Stomach smooth muscle (tissue), 2 donors: ENCODE measurements at regions not wholly inside any gene's neighbourhood (a gene's known extent, or its start where the extent isn't known, plus 50 kb on each side); places are given as distances from the start of the nearest gene placed in this dataset.

Experiments used
- H3K27ac ChIP-seq: one replicate; pipeline ENCODE4 v1.7.0; 2013; ENCODE audit warnings: mild to moderate bottlenecking, low read length, inconsistent platforms
- H3K27me3 ChIP-seq, 2 donors: one replicate each; pipeline ENCODE4 v1.7.0; 2013; ENCODE audit warnings: low read length in 2 of 2; ENCODE audit not compliant: insufficient read depth in 2 of 2, control insufficient read depth in 1 of 2
- H3K36me3 ChIP-seq, 2 donors: one replicate each; pipeline ENCODE4 v1.7.0; 2013; ENCODE audit warnings: low read length in 2 of 2; ENCODE audit not compliant: control insufficient read depth in 2 of 2, insufficient read depth in 2 of 2
- H3K4me1 ChIP-seq: one replicate; pipeline ENCODE4 v1.7.0; 2013; ENCODE audit warnings: low read length; ENCODE audit not compliant: control insufficient read depth, insufficient read depth
- H3K4me3 ChIP-seq, 2 donors: one replicate each; pipeline ENCODE4 v1.7.0; 2013; ENCODE audit warnings: low read length in 2 of 2
- H3K9ac ChIP-seq, 2 donors: one replicate each; pipeline ENCODE4 v1.7.0; 2013; ENCODE audit warnings: low read length in 2 of 2, mild to moderate bottlenecking in 1 of 2
- H3K9me3 ChIP-seq, 2 donors: one replicate each; pipeline ENCODE4 v1.7.0; 2013; ENCODE audit warnings: low read length in 2 of 2; ENCODE audit not compliant: control insufficient read depth in 2 of 2
- donor health status: healthy.
- donor health status: Pancreatic carcinoma.

DNA sequence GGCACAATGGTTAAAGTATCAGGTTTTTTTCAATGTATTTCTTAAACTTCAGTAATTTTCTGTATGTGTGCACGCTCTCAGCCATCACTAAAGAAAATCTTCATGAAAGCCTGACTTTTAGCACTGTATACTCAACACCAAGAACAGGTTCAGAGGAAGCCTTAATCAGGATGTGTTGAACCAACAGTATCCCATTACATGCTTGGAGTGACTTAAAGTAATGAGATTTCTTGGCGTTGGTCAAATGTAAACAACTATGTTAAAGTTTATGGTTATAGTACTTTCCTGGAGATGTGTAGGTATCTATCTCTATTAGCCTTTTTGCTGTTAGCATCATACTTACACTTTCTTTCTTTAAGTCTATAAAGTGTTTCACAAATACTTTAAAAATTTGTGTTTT lies 335.0 kb downstream of the CCER1 start:
- H3K27me3 ChIP-seq: no peaks in the 10 kb centered on the region
- no peak overlapping the region for H3K4me3 ChIP-seq
- H3K9ac ChIP-seq: no peak overlapping the region
- no peaks in the 10 kb centered on the region for H3K9me3 ChIP-seq
- H3K4me1 ChIP-seq: no peaks in the 10 kb centered on the region
- H3K27ac ChIP-seq: no peak overlapping the region
- no peaks in the 10 kb centered on the region for H3K36me3 ChIP-seq

- H3K36me3 ChIP-seq: no peaks in the 10 kb centered on the region
- H3K9me3 ChIP-seq: no peaks in the 10 kb centered on the region
- no peak overlapping the region for H3K9ac ChIP-seq
- H3K4me3 ChIP-seq: no peak overlapping the region
- no peaks in the 10 kb centered on the region for H3K27me3 ChIP-seq
- H3K4me1 ChIP-seq: no peaks in the 10 kb centered on the region
- H3K27ac ChIP-seq: no peak overlapping the region
Observed at GRCh38 chr12:90618586-90618985, 336.4 kb downstream of the CCER1 start.

GRCh38 chr12:90611891-90612290 lies 343.1 kb downstream of the CCER1 start:
- Histone ChIP-seq H3K9ac (no peak overlapping the region), H3K4me1 (no peaks in the 10 kb centered on the region), H3K27ac (no peak overlapping the region)

GRCh38 chr12:90611048-90611447 lies 343.9 kb downstream of the CCER1 start:
- H3K27me3 ChIP-seq: no peaks in the 10 kb centered on the region
- H3K9me3 ChIP-seq: no peaks in the 10 kb centered on the region
- H3K9ac ChIP-seq: no peak overlapping the region
- H3K36me3 ChIP-seq: no peaks in the 10 kb centered on the region
- H3K4me3 ChIP-seq: no peak overlapping the region
- H3K4me1 ChIP-seq: no peaks in the 10 kb centered on the region
- no peak overlapping the region for H3K27ac ChIP-seq

More at GRCh38 chr12:90611891-90612290, 343.1 kb downstream of the CCER1 start:
- Histone ChIP-seq H3K4me3 (no peak overlapping the region), H3K9me3 (no peaks in the 10 kb centered on the region), H3K36me3 (no peaks in the 10 kb centered on the region), H3K27me3 (no peaks in the 10 kb centered on the region)

DNA sequence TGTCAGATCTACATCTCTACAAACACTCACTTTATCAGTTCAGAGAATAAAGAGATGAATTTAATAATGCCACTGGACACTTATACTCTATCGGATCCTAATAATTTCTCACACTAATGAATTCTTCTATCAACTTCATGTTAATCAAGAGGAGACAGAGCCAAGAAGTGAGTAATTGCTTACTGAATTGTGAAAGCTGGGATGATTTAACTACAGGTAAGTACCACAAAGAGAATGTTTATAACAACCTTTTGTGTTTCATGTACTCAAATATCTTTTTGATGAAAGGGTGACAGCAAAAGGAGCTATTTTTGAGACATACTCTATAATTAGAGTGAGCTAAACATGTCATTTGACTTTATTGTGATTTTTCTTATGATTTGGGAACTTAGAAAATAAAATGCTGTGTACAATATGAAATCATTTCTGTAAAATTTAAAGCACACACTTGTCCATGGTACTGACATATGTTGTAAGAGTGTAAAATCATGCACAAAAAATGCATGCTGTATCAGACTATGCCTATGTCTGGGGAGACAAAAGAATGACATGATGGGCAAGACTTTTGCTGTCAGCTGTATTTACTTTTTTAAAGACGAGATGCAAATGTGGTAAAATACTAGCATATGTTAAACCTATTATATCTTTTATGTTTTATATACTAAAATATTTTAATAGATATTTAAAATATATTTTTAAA lies 361.2 kb downstream of the CCER1 start:
- Histone ChIP-seq H3K36me3 (no peaks in the 10 kb centered on the region), H3K4me1 (no peaks in the 10 kb centered on the region), H3K4me3 (no peak overlapping the region), H3K27me3 (no peaks in the 10 kb centered on the region), H3K9me3 (no peaks in the 10 kb centered on the region), H3K27ac (no peak overlapping the region), H3K9ac (no peak overlapping the region)

DNA sequence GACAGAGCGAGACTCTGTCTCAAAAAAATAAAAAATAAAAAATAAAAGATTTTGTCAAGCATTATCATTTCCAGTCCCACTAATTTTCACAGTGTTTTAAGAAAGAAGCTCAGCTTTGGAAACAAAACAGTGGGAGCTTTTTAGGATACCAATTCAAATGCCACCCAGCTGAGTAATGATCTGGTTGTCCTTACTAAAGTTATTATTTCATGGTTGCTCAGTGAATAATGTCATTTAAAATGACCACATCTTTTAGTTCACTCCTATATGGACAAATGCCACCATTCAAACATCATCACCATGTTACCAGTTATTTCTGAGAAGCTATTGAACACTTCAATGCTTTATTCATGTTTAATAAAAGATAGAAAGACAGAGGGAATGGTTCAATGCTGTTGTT lies 365.0 kb downstream of the CCER1 start:
- Histone ChIP-seq H3K27ac (no peak overlapping the region), H3K4me1 (no peaks in the 10 kb centered on the region), H3K36me3 (no peaks in the 10 kb centered on the region), H3K9me3 (no peaks in the 10 kb centered on the region), H3K4me3 (no peak overlapping the region), H3K27me3 (no peaks in the 10 kb centered on the region), H3K9ac (no peak overlapping the region)

DNA sequence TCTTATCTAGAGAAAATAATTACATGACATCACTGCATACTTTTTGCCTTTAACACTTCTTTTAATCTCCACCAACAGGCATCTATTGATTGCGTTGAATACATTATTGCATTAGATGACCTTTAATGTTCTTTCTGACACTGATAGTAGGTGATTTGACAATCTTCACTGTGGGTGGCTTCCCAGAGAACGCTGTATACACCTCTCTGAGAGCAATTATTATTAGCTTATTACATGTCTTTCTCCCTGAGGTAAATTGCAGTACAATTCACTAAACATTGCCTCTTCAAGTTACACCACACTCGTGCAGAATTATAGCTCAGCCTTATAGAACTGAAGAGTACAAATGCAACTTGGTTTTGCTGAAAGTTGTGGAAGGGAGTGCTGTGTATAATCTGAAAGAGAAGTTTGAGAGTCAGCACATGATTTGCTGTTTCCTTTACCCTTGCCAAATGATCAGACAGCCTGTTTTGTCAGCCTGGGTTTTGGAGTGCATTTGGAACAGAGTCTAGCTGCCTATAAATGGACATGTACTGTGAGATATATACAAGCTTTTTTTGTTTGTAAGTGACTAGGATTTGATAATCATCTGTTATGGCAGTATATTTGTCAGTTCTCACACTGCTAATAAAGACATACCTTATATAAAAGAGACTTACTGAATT lies 369.2 kb downstream of the CCER1 start:
- no peaks in the 10 kb centered on the region for H3K4me1 ChIP-seq
- H3K4me3 ChIP-seq: no peak overlapping the region
- H3K36me3 ChIP-seq: no peaks in the 10 kb centered on the region
- no peak overlapping the region for H3K27ac ChIP-seq
- H3K9me3 ChIP-seq: no peaks in the 10 kb centered on the region
- H3K9ac ChIP-seq: no peak overlapping the region
- no peaks in the 10 kb centered on the region for H3K27me3 ChIP-seq

- Histone ChIP-seq H3K36me3 (no peaks in the 10 kb centered on the region), H3K9me3 (no peaks in the 10 kb centered on the region), H3K4me1 (no peaks in the 10 kb centered on the region), H3K27ac (no peak overlapping the region), H3K27me3 (no peaks in the 10 kb centered on the region), H3K4me3 (no peak overlapping the region), H3K9ac (no peak overlapping the region)
Observed at GRCh38 chr12:90576707-90577106, 378.3 kb downstream of the CCER1 start.

DNA sequence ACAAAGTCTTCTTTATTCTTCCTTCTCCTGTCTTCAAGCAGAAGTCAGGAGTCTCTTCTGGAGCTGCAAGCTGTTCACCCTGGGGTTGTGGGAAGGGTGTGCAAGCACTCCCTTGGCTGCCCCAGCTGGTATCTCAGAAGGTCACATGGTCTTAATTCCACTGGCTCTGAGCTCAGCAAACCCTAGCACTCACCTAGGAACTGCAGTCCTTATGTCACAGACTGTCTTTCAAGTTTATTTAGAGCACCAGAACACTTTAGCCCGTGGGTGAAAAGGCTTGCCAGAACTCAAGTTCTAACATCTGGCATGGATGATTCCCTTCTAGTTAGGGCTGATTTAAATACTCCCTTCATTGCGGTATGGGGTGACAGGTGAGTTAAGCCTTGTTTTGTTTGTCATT lies 379.0 kb downstream of the CCER1 start:
- H3K9me3 ChIP-seq: no peaks in the 10 kb centered on the region
- no peak overlapping the region for H3K27ac ChIP-seq
- H3K9ac ChIP-seq: no peak overlapping the region
- H3K27me3 ChIP-seq: no peaks in the 10 kb centered on the region
- no peaks in the 10 kb centered on the region for H3K36me3 ChIP-seq
- H3K4me1 ChIP-seq: no peaks in the 10 kb centered on the region
- no peak overlapping the region for H3K4me3 ChIP-seq

- H3K36me3 ChIP-seq: no peaks in the 10 kb centered on the region
- no peak overlapping the region for H3K4me3 ChIP-seq
Observed at GRCh38 chr12:90574676-90575075, 380.3 kb downstream of the CCER1 start.

DNA sequence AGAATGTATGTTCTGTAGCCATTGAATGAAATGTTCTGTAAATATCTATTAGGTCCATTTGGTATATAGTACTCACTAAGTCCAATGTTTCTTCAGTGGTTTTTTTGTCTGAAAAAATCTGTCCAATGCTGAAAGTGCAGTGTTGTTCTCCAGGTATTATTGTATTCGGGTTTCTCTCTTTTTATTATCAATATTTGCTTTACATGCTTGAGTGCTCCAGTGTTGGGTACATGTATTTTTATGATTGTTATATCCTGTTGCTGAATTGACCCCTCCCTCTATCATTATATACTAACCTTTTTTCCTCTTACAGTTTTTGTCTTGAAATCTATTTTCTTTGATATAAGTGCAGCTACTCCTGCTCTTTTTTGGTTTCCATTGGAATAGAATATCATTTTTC lies 382.2 kb downstream of the CCER1 start:
- H3K27ac ChIP-seq: no peak overlapping the region
- H3K27me3 ChIP-seq: no peaks in the 10 kb centered on the region
- no peak overlapping the region for H3K9ac ChIP-seq
- no peak overlapping the region for H3K4me3 ChIP-seq
- H3K36me3 ChIP-seq: no peaks in the 10 kb centered on the region
- H3K9me3 ChIP-seq: no peaks in the 10 kb centered on the region
- H3K4me1 ChIP-seq: no peaks in the 10 kb centered on the region

More at GRCh38 chr12:90574676-90575075, 380.3 kb downstream of the CCER1 start:
- H3K27me3 ChIP-seq: no peaks in the 10 kb centered on the region
- no peaks in the 10 kb centered on the region for H3K9me3 ChIP-seq
- H3K27ac ChIP-seq: no peak overlapping the region
- H3K4me1 ChIP-seq: no peaks in the 10 kb centered on the region
- no peak overlapping the region for H3K9ac ChIP-seq
